GM10266 (cell line): ENCODE measurements at regions not wholly inside any gene's neighbourhood (a gene's known extent, or its start where the extent isn't known, plus 50 kb on each side); places are given as distances from the start of the nearest gene placed in this dataset.
"Not testable (repeated sequence)": the region's sequence is repeated elsewhere in the genome, so short reads cannot be mapped to it uniquely, and the experiment has no call there.

Source experiments
- DNase-seq: peaks from one replicate; pipeline ENCODE4 v3.0.0; 2012; ENCODE audit errors: extremely low spot score
- CTCF ChIP-seq: IDR thresholded peaks from 2 replicates; pipeline ENCODE4 v1.5.1; 2012; ENCODE audit warnings: mild to moderate bottlenecking, low read depth; ENCODE audit not compliant: control insufficient read depth, insufficient read depth; ENCODE audit errors: missing control alignments

GRCh38 chr2:208791257-208791656, 384.7 kb downstream of the PTH2R start:
- no peak for DNase-seq
- no peak for TF ChIP-seq CTCF

GRCh38 chr2:208792766-208793165, 386.2 kb downstream of the PTH2R start:
- DNase-seq, result no peak
- TF ChIP-seq CTCF, result no peak

- TF ChIP-seq CTCF, result no peak
- no peak for DNase-seq
These were observed 386.8 kb downstream of the PTH2R start for GRCh38 chr2:208793434-208793833.

GRCh38 chr2:208794288-208794975, 387.8 kb downstream of the PTH2R start:
- DNase-seq, result no peak
- no peak for TF ChIP-seq CTCF

- TF ChIP-seq CTCF, result no peak
- no peak for DNase-seq
These were observed 392.1 kb downstream of the PTH2R start for GRCh38 chr2:208798698-208799097.

- TF ChIP-seq CTCF, result no peak
- DNase-seq, result no peak
These were observed 392.8 kb downstream of the PTH2R start for GRCh38 chr2:208799397-208799796.

- DNase-seq, result not testable (repeated sequence)
These were observed 394.3 kb downstream of the PTH2R start for GRCh38 chr2:208800887-208801286.

GRCh38 chr2:208807756-208808155, 401.2 kb downstream of the PTH2R start:
- no peak for DNase-seq
- TF ChIP-seq CTCF, result no peak

GRCh38 chr2:208811885-208812284, 405.3 kb downstream of the PTH2R start:
- not testable (repeated sequence) for DNase-seq
